DND-41 (cell line): ENCODE measurements at regions not wholly inside any gene's neighbourhood (a gene's known extent, or its start where the extent isn't known, plus 50 kb on each side); places are given as distances from the start of the nearest gene placed in this dataset.

Experiments used
- ATAC-seq: fragments of 200-7000 bp; cut with Tn5 transposase; 3 replicates; pipeline ENCODE4 v1.9.1; 2021; ENCODE audit warnings: low read depth; ENCODE audit not compliant: insufficient read depth
- DNase-seq: peaks from one replicate; pipeline ENCODE4 v3.0.0-alpha.2; 2020
- H2AFZ ChIP-seq: 2 replicates; pipeline ENCODE4 v1.6.0; 2012; ENCODE audit warnings: low read depth, low read length
- H3K27ac ChIP-seq: 2 replicates; pipeline ENCODE4 v1.5.1; 2012; ENCODE audit warnings: low read length, inconsistent platforms
- H3K27me3 ChIP-seq: fragments of 200-600 bp; sonication (generic); 2 replicates; pipeline ENCODE4 v1.6.0; 2012; ENCODE audit warnings: low read length, mild to moderate bottlenecking, inconsistent platforms; ENCODE audit not compliant: insufficient read depth, poor library complexity
- H3K36me3 ChIP-seq: 2 replicates; pipeline ENCODE4 v1.5.1; 2012; ENCODE audit warnings: low read length, inconsistent platforms; ENCODE audit not compliant: insufficient read depth
- H3K4me1 ChIP-seq: 2 replicates; pipeline ENCODE4 v1.5.1; 2012; ENCODE audit warnings: mild to moderate bottlenecking, low read length; ENCODE audit not compliant: insufficient read depth
- H3K4me2 ChIP-seq: 2 replicates; pipeline ENCODE4 v1.6.0; 2012; ENCODE audit warnings: mild to moderate bottlenecking, moderate library complexity, low read length, inconsistent platforms; ENCODE audit not compliant: insufficient read depth
- H3K4me3 ChIP-seq, 2 experiments: fragments of 200-600 bp in 1 of 2; shearing (Covaris generic) in 1 of 2; 2 replicates each; pipeline ENCODE4 v1.5.1; 2012 to 2016; ENCODE audit warnings: inconsistent platforms in 2 of 2, low read length in 2 of 2, mild to moderate bottlenecking in 2 of 2, low read depth in 1 of 2, moderate library complexity in 1 of 2
- H3K79me2 ChIP-seq: 2 replicates; pipeline ENCODE4 v1.6.0; 2012; ENCODE audit warnings: low read length, inconsistent platforms; ENCODE audit not compliant: insufficient read depth
- H3K9ac ChIP-seq: 2 replicates; pipeline ENCODE4 v1.6.0; 2012; ENCODE audit warnings: low read depth, mild to moderate bottlenecking, inconsistent platforms, low read length, moderate library complexity
- H3K9me3 ChIP-seq: 2 replicates; pipeline ENCODE4 v1.5.1; 2012; ENCODE audit warnings: low read length, moderate library complexity, mild to moderate bottlenecking, inconsistent platforms; ENCODE audit not compliant: insufficient read depth, severe bottlenecking
- H4K20me1 ChIP-seq: 2 replicates; pipeline ENCODE4 v1.6.0; 2012; ENCODE audit warnings: low read length; ENCODE audit not compliant: insufficient read depth
- CTCF ChIP-seq: IDR thresholded peaks from 2 replicates; pipeline ENCODE4 v1.5.1; 2012; ENCODE audit warnings: borderline replicate concordance, low read length, moderate library complexity, mild to moderate bottlenecking; ENCODE audit not compliant: poor library complexity, severe bottlenecking; ENCODE audit errors: extremely low read depth
- EZH2 ChIP-seq: IDR thresholded peaks from 3 replicates; pipeline ENCODE4 v1.6.1; 2012; ENCODE audit warnings: borderline replicate concordance, low read depth, mild to moderate bottlenecking, moderate library complexity, low read length, inconsistent platforms; ENCODE audit not compliant: severe bottlenecking

GRCh38 chr11:100563541-100564280 lies 123.4 kb upstream of the ARHGAP42 start:
- DNase-seq (no peak), ATAC-seq (no peak)
- H3K9ac ChIP-seq, result no peak overlapping the region
- H3K4me2 ChIP-seq, result no peak overlapping the region
- H3K4me1 ChIP-seq, result no peaks in the 10 kb centered on the region
- H3K79me2 ChIP-seq, result no peaks in the 10 kb centered on the region
- no peak overlapping the region for H3K4me3 ChIP-seq
- TF ChIP-seq CTCF, result no peak
- no peak for TF ChIP-seq EZH2
- H3K27ac ChIP-seq, result no peak overlapping the region
- H3K9me3 ChIP-seq, result no peaks in the 10 kb centered on the region
- no peaks in the 10 kb centered on the region for H4K20me1 ChIP-seq
- no peak overlapping the region for H2AFZ ChIP-seq
- no peaks in the 10 kb centered on the region for H3K27me3 ChIP-seq
- no peaks in the 10 kb centered on the region for H3K36me3 ChIP-seq

- ATAC-seq (no peak), DNase-seq (no peak)
- H3K36me3 ChIP-seq, result no peaks in the 10 kb centered on the region
- no peak overlapping the region for H3K9ac ChIP-seq
- no peak overlapping the region for H3K4me2 ChIP-seq
- no peaks in the 10 kb centered on the region for H3K27me3 ChIP-seq
- no peaks in the 10 kb centered on the region for H3K4me1 ChIP-seq
- TF ChIP-seq EZH2, result no peak
- TF ChIP-seq CTCF, result no peak
- H4K20me1 ChIP-seq, result no peaks in the 10 kb centered on the region
- H3K79me2 ChIP-seq, result no peaks in the 10 kb centered on the region
- H3K4me3 ChIP-seq, result no peak overlapping the region
- H2AFZ ChIP-seq, result no peak overlapping the region
- H3K9me3 ChIP-seq, result no peaks in the 10 kb centered on the region
- H3K27ac ChIP-seq, result no peak overlapping the region
These were observed 113.1 kb upstream of the ARHGAP42 start for GRCh38 chr11:100573911-100574513.

- no peak overlapping the region for H3K4me3 ChIP-seq
- ATAC-seq (no peak), DNase-seq (no peak)
- H4K20me1 ChIP-seq, result no peaks in the 10 kb centered on the region
- H3K27me3 ChIP-seq, result no peaks in the 10 kb centered on the region
- no peaks in the 10 kb centered on the region for H3K36me3 ChIP-seq
- TF ChIP-seq EZH2, result no peak
- peak; percentile 43 for TF ChIP-seq CTCF
- no peak overlapping the region for H3K4me2 ChIP-seq
- no peak overlapping the region for H3K27ac ChIP-seq
- no peaks in the 10 kb centered on the region for H3K4me1 ChIP-seq
- no peaks in the 10 kb centered on the region for H3K9me3 ChIP-seq
- H3K9ac ChIP-seq, result no peak overlapping the region
- H3K79me2 ChIP-seq, result no peaks in the 10 kb centered on the region
- no peak overlapping the region for H2AFZ ChIP-seq
These were observed 112.0 kb upstream of the ARHGAP42 start for GRCh38 chr11:100574894-100575769.
